Colon (tissue), 2 donors: ENCODE measurements at regions not wholly inside any gene's neighbourhood (a gene's known extent, or its start where the extent isn't known, plus 50 kb on each side); places are given as distances from the start of the nearest gene placed in this dataset.

Experiments
- FAIRE-seq: peaks from 2 replicates; lab custom pipeline; 2012; peaks lifted over from hg19 to GRCh38; lab: Jason Lieb, UNC
- donor health status: control.
- donor health status: control.

GRCh38 chr1:29383746-29384371 is 147.5 kb downstream of the PTPRU start:
- FAIRE-seq: no peak

- no peak for FAIRE-seq
Measured at GRCh38 chr1:29382851-29383745, 146.8 kb downstream of the PTPRU start.

DNA sequence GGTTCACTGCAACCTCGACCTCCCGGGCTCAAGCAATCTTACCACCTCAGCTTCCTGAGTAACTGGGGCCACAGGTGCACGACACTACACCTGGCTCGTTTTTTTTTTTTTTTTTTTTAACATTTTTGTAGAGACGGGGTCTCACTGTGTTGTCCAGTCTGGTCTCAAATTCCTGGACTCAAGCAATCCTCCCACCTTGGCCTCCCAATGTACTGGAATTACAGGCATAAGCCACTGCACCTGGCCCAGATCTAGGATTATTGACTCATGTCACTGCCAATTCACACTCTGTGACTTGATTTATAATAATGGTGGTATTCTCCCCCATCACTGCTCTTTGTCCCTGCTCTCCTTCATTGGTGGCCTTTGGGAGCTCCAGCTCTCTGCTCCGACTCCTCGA is 145.1 kb downstream of the PTPRU start:
- no peak for FAIRE-seq

DNA sequence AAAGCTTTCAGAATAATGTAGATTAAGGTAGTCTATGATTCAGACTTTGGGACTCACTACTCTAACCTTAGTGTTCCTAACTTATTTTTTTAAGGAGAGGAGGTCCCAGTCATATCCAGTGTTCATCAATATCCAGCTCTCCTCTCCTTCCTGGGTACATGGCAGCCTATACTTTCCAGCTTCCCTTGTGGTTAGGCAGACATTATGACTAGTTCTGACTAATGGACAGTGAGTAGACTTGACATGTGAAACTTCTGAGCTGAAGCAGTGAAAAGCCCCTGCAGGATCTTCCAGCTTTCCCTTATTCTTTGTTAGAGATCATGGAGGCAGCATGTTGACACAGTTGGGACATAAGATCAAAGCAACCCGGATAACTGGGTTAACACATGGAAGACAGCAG is 144.2 kb downstream of the PTPRU start:
- no peak for FAIRE-seq

GRCh38 chr1:29379443-29380073 is 143.2 kb downstream of the PTPRU start:
- FAIRE-seq: no peak
